MM.1S (cell line): ENCODE measurements at regions not wholly inside any gene's neighbourhood (a gene's known extent, or its start where the extent isn't known, plus 50 kb on each side); places are given as distances from the start of the nearest gene placed in this dataset.

Source experiments
- EZH2phosphoT487 ChIP-seq: fragments of 300-600 bp; sonication (generic); IDR thresholded peaks from 2 replicates; pipeline ENCODE4 v1.6.1; 2018; ENCODE audit warnings: antibody characterized with exemption, low read length
- TF ChIP-seq, protein P1 (sequence below): fragments of 300-600 bp; sonication (generic); IDR thresholded peaks from 2 replicates; pipeline ENCODE4 v1.5.1; 2016; ENCODE audit warnings: antibody characterized with exemption, low read length, mixed read lengths

DNA sequence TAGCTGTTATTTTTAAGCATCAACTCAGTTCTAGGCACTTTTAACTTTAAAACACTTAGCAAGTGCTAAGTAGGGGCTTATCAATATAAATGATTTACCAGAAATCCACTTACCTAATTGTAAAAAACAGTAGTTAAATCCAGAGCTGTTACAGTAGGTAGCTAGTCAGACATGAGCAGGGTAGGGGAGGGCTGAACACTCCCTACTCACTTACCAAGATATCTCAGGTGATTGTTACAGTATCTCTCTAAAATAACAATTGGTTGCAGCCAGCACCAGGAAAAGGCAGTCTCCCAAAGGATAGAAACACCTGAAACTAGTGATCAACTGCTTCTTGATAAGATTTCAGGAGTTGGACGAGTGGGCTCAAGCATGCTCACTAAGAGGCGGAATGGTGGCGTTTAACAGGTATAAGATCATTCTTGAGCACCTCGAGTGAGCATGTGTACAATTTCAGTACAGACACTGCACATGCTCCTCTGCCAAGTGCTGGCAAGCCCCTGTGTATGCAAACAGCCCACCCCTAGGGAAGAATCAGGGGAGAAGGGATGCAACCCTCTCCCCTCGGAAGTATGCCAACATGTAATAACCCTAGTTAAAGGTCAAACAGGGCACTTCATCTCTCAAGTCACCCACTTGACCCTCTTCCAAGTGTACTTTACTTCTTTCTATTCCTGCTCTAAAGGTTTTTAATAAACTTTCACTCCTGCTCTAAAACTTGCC lies 1113.6 kb upstream of the SEL1L start:
- TF ChIP-seq, protein P1, sequence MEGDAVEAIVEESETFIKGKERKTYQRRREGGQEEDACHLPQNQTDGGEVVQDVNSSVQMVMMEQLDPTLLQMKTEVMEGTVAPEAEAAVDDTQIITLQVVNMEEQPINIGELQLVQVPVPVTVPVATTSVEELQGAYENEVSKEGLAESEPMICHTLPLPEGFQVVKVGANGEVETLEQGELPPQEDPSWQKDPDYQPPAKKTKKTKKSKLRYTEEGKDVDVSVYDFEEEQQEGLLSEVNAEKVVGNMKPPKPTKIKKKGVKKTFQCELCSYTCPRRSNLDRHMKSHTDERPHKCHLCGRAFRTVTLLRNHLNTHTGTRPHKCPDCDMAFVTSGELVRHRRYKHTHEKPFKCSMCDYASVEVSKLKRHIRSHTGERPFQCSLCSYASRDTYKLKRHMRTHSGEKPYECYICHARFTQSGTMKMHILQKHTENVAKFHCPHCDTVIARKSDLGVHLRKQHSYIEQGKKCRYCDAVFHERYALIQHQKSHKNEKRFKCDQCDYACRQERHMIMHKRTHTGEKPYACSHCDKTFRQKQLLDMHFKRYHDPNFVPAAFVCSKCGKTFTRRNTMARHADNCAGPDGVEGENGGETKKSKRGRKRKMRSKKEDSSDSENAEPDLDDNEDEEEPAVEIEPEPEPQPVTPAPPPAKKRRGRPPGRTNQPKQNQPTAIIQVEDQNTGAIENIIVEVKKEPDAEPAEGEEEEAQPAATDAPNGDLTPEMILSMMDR = no peak
- TF ChIP-seq EZH2phosphoT487 = no peak
